ENCODE measurements at regions not wholly inside any gene's neighbourhood (a gene's known extent, or its start where the extent isn't known, plus 50 kb on each side); places are given as distances from the start of the nearest gene placed in this dataset.

- Histone ChIP-seq H3K9ac (ENCODE audit: insufficient read depth, low read length) (no peak overlapping the region), H3K36me3 (ENCODE audit: control insufficient read depth, insufficient read depth, low read length) (no peaks in the 10 kb centered on the region), H3K9me3 (ENCODE audit: control insufficient read depth, insufficient read depth, low read depth, low read length) (no peaks in the 10 kb centered on the region), H3K4me2 (ENCODE audit: extremely low read depth, insufficient read depth, low read length) (no peak overlapping the region), H3K79me2 (ENCODE audit: control insufficient read depth, insufficient read depth, low read length) (no peaks in the 10 kb centered on the region), H4K20me1 (ENCODE audit: control insufficient read depth, extremely low read depth, insufficient read depth, low read length) (no peaks in the 10 kb centered on the region), H2AFZ (ENCODE audit: low read length) (no peak overlapping the region), H3K4me3 (replicated peaks in 1 of 4; ENCODE audit: control extremely low read depth in 1 of 4, insufficient read depth in 1 of 4, low read depth in 3 of 4, low read length in 4 of 4) (no peak overlapping the region), H3K4me1 (ENCODE audit: control insufficient read depth, extremely low read depth, insufficient read depth, low read length) (no peaks in the 10 kb centered on the region), H3K27me3 (ENCODE audit: control insufficient read depth, insufficient read depth, low read length) (no peaks in the 10 kb centered on the region), H3K27ac (ENCODE audit: insufficient read depth, low read length) (no peak overlapping the region)
- no peak for DNase-seq (ENCODE audit: low read depth in 2 of 2)
- TF ChIP-seq EZH2 (IDR thresholded peaks at IDR 0.05; ENCODE audit: low read length, missing control alignments) = no peak
- TF ChIP-seq, protein P1, sequence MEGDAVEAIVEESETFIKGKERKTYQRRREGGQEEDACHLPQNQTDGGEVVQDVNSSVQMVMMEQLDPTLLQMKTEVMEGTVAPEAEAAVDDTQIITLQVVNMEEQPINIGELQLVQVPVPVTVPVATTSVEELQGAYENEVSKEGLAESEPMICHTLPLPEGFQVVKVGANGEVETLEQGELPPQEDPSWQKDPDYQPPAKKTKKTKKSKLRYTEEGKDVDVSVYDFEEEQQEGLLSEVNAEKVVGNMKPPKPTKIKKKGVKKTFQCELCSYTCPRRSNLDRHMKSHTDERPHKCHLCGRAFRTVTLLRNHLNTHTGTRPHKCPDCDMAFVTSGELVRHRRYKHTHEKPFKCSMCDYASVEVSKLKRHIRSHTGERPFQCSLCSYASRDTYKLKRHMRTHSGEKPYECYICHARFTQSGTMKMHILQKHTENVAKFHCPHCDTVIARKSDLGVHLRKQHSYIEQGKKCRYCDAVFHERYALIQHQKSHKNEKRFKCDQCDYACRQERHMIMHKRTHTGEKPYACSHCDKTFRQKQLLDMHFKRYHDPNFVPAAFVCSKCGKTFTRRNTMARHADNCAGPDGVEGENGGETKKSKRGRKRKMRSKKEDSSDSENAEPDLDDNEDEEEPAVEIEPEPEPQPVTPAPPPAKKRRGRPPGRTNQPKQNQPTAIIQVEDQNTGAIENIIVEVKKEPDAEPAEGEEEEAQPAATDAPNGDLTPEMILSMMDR (conservative IDR thresholded peaks at IDR 0.05 in 1 of 2, IDR thresholded peaks at IDR 0.05 in 1 of 2; ENCODE audit: low read depth in 1 of 2, low read length in 2 of 2) = no peak
Measured at GRCh38 chr7:25821225-25821624, 330.8 kb upstream of the NFE2L3 start.

DNA sequence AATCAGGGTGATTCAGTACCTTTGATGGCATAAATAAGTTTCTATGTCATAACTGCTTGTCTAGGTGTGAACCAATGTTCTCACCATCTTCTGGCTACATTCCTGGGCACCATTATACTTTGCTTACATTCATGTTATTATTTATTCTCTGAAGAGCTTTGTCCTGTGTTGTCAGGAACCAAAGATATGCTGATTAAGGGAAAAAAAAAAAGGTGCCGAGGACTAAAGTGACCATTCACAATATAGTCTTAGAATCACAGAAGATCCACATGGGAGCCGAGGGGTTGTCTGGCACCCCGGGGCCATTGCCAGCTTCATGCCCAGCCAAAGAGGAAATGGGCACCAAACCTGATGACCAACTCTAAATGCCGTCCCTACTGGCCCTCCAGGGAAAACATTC lies 329.2 kb upstream of the NFE2L3 start:
- Histone ChIP-seq H3K4me2 (ENCODE audit: extremely low read depth, insufficient read depth, low read length) (no peak overlapping the region), H3K9ac (ENCODE audit: insufficient read depth, low read length) (no peak overlapping the region), H3K27me3 (ENCODE audit: control insufficient read depth, insufficient read depth, low read length) (no peaks in the 10 kb centered on the region), H3K36me3 (ENCODE audit: control insufficient read depth, insufficient read depth, low read length) (no peaks in the 10 kb centered on the region), H3K79me2 (ENCODE audit: control insufficient read depth, insufficient read depth, low read length) (no peaks in the 10 kb centered on the region), H3K4me3 (replicated peaks in 1 of 4; ENCODE audit: control extremely low read depth in 1 of 4, insufficient read depth in 1 of 4, low read depth in 3 of 4, low read length in 4 of 4) (no peak overlapping the region), H4K20me1 (ENCODE audit: control insufficient read depth, extremely low read depth, insufficient read depth, low read length) (no peaks in the 10 kb centered on the region), H3K9me3 (ENCODE audit: control insufficient read depth, insufficient read depth, low read depth, low read length) (no peaks in the 10 kb centered on the region), H2AFZ (ENCODE audit: low read length) (no peak overlapping the region), H3K27ac (ENCODE audit: insufficient read depth, low read length) (no peak overlapping the region), H3K4me1 (ENCODE audit: control insufficient read depth, extremely low read depth, insufficient read depth, low read length) (no peaks in the 10 kb centered on the region)
- TF ChIP-seq EZH2 (IDR thresholded peaks at IDR 0.05; ENCODE audit: low read length, missing control alignments) = no peak
- TF ChIP-seq, protein P1 (conservative IDR thresholded peaks at IDR 0.05 in 1 of 2, IDR thresholded peaks at IDR 0.05 in 1 of 2; ENCODE audit: low read depth in 1 of 2, low read length in 2 of 2) = no peak
- no peak for DNase-seq (ENCODE audit: low read depth in 2 of 2)

DNA sequence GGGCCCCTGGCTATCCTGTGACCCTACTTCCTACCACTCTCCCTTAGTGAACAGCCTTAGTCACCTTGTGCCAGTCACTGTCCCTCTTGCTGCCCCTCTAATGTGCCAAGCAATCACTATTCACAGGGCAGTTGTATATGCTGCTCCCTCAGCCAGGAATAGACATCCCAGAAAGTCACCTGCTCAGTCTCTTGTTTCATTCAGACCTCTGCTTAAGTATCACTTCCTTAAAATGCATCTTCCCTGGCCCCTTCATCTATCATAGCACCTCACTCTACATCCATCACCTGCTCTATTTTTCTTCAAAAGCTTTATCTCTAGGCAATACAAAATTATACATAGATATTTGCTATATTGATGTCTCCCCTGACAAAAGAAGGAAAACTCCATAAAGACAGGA lies 328.4 kb upstream of the NFE2L3 start:
- H3K9me3 ChIP-seq (ENCODE audit: control insufficient read depth, insufficient read depth, low read depth, low read length) = no peaks in the 10 kb centered on the region
- TF ChIP-seq, protein P1 (conservative IDR thresholded peaks at IDR 0.05 in 1 of 2, IDR thresholded peaks at IDR 0.05 in 1 of 2; ENCODE audit: low read depth in 1 of 2, low read length in 2 of 2) = no peak
- TF ChIP-seq EZH2 (IDR thresholded peaks at IDR 0.05; ENCODE audit: low read length, missing control alignments) = no peak
- H3K27me3 ChIP-seq (ENCODE audit: control insufficient read depth, insufficient read depth, low read length) = no peaks in the 10 kb centered on the region
- no peaks in the 10 kb centered on the region for H4K20me1 ChIP-seq (ENCODE audit: control insufficient read depth, extremely low read depth, insufficient read depth, low read length)
- no peak for DNase-seq (ENCODE audit: low read depth in 2 of 2)
- no peak overlapping the region for H3K27ac ChIP-seq (ENCODE audit: insufficient read depth, low read length)
- no peak overlapping the region for H3K9ac ChIP-seq (ENCODE audit: insufficient read depth, low read length)
- H3K79me2 ChIP-seq (ENCODE audit: control insufficient read depth, insufficient read depth, low read length) = no peaks in the 10 kb centered on the region
- no peak overlapping the region for H2AFZ ChIP-seq (ENCODE audit: low read length)
- no peaks in the 10 kb centered on the region for H3K36me3 ChIP-seq (ENCODE audit: control insufficient read depth, insufficient read depth, low read length)
- no peak overlapping the region for H3K4me3 ChIP-seq (replicated peaks in 1 of 4; ENCODE audit: control extremely low read depth in 1 of 4, insufficient read depth in 1 of 4, low read depth in 3 of 4, low read length in 4 of 4)
- H3K4me1 ChIP-seq (ENCODE audit: control insufficient read depth, extremely low read depth, insufficient read depth, low read length) = no peaks in the 10 kb centered on the region
- H3K4me2 ChIP-seq (ENCODE audit: extremely low read depth, insufficient read depth, low read length) = no peak overlapping the region
